HG02938 (cell line): ENCODE measurements at regions not wholly inside any gene's neighbourhood (a gene's known extent, or its start where the extent isn't known, plus 50 kb on each side); places are given as distances from the start of the nearest gene placed in this dataset.

Source experiments
- ATAC-seq: cut with Tn5 transposase; IDR thresholded peaks from one replicate; pipeline ENCODE4 v1.9.1; 2021; ENCODE audit warnings: mild to moderate bottlenecking, moderate library complexity; ENCODE audit not compliant: unreplicated experiment

DNA sequence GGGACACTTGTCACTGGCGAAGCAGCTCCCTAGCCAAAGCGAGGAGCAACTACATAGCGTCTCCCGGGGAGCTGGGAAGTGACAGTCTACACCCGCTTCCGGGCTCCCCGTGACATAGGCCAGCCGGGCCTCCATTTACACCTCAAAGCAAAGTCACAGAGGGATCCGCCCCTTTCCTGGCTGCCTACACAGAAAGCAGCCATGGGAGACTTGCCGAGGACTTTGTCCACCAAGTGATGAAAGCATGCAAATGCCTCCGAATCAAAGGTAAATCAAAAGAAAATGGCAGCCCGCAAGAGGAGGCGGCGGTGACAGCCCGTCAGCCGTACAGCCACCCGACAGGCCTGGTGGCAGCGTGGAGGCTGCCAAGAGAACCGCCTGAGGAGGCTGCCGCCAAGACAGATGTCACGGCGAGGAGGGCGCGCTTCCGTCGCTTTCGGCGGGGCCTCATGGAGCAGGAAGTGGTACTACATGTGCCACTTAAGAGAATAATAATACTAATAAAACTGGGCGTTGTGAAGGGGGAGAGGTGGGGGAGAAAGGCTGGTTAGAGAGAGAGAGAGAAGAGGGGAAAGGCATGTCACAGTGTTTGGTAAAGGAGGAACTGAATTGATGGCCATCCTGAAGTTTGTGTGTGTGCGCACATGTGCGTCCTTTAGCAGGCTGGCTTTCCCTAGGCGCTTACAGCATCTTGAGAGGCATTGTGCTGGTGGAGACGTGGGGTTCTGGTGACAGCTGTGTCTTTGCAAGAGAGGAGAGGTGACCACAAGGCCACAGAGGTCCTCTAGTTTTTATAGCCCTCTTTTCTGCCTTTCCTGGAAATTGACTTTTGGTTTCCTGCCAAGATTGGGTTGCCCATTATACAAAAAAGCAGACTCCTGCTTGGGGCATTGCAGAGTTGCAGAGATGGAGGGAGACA, 661.7 kb downstream of the VRK1 start:
- no peak for ATAC-seq

DNA sequence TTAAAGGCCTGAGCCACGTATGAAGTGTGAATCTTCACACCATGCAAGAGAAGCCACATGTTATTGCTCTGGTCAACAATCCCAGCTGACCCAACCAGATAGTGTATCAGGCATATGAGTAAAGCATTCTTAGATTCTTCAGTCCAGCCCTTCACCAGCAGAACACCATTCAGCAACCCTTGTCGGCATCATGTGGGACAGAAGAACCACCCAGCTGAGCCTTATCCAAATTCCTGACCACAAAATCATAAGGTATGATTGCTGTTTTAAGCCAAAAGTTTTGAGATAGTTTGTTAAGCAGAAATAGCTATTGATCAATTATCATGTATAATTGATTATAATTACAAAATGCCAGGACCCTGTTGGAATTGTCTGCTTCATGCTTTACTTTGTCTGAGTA, 664.9 kb downstream of the VRK1 start:
- no peak for ATAC-seq

DNA sequence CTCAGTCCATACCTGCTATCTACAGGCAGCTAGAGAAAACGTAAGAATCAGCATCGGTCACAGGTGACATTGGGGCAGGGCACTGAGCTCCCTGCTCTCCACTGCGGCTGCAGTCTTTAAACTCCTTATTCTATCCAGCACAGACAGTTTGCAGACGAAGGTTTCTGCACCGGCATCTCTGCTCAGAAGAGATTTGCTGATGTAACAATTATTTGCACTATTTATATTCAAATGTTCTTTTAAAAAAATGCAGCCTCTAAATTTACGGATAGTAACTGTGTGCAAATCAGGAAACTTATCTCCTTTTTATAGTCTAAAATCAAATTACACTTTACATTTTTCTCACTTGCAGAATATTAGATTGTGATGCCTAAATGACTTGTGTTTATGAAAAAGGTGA, 671.0 kb downstream of the VRK1 start:
- ATAC-seq, result no peak

DNA sequence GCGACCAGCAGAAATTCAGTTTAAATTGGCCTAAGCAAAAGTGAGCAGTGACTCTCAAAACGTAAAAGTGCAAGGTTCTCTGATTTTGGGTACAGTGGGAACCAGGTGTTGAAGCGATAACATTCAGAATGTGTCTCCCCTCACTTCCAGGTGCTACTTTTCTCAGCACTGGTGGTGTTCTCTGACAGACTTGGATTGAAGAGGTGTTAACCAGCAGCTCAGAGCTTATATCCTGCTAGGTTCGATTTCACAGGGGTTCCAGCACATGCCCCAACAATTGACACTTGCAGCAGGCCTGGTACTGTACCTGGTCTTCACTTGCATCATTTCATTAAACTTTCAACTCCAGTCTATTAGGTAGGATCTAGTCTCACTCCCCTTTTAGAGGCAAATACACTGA, 680.2 kb downstream of the VRK1 start:
- ATAC-seq, result no peak

DNA sequence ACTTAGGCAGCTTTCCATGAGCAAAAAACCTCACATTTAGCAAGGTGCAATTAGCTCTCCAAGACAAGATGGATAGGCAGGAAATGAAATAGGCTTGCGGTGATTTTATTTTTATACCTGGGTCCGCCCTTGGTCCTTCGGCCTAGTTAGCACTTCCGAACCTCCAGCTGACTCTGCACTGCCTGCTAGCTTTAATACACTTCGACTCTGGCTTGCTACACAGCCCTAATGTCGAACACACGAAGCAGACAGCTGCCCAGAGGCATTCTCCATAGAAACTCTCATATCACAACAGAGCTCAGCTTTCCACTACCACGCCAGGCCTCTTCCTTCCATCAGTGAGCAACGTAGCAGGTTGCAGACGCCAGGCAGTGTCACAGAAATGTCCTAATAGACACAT, 688.0 kb downstream of the VRK1 start:
- no peak for ATAC-seq

DNA sequence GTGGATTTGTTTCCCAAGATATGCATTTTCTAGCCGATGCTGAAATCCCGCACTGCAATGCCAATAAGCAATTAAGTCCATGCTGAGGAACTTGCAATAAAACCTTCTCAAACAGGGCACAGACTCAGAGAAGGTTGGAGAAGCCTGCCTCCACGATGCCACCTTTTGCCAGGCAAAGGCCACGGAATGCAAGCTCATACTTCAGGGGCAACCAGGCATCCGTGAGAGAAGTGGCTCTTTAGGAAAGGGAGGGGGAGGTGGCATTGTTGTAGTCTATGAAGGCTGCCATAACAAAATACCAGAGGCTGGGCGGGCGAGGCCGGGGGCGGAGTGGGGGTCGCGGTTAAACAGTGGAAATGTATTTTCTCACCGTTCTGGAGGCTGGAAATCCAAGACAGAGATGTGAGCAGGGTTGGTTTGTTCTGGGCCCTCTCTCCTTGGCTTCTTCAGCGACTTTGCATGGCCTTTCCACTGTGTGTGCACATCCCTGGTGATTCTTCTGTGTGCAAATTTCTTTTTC, 689.5 kb downstream of the VRK1 start:
- no peak for ATAC-seq

DNA sequence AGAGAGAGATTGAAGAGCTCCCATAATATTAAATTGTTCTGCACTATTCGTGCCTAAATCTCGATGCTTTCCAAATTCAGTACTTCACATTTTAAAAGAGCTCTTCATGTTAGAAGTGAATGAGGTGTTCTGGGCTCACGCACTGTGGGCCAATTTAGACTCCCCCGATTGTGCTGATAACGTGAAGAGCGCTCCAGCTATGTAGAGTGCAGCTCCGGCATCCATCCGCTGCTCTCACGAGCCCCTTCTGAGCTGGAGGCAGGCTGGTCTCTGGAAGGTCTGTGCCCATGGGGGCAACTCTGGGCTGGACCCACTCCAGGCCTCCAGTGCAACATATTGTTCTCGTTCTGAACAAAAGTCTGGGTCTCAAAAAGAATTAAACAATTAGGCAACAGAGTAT, 692.6 kb downstream of the VRK1 start:
- ATAC-seq, result no peak

DNA sequence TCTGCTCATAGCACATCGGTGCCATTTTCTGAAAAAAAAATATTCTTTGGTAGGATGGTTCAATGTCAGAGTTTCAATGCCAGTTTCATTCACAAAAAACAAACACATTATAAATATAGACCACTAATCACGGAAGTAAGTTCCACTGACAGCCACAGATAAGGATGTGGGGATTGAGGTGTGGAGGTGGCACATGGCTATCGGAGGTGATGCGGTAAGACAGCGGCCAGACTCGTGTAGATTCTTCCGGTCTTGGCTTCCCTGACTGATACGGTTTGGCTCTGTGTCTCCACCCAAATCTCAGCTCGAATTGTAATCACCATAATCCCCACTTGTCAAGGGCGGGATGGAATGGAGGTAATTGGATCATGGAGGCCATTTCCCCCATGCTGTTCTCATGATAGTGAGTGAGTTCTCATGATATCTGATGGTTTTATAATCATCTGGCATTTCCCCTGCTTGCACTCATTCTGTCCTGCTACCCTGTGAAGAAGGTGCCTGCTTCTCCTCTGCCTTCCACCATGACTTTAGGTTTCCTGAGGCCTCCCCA, 693.4 kb downstream of the VRK1 start:
- no peak for ATAC-seq

DNA sequence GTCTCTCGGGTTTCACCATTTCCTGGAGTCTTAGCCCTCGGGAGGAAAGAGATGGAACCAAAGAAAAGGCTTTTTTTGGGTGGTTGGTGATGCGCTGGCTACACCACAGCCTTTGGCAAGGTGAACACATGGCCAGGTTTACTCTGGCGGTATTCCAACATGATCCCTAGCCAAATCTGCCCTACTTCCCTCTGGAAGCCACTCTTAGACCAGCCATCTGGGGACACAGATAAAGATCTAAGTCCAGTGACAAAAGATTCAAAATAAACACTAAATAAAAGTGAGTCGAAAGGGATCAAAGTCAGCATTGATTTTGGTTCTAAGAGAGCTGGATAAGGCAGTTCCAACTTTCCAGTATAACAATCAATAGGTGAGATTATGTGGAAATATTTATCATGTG, 694.5 kb downstream of the VRK1 start:
- no peak for ATAC-seq

DNA sequence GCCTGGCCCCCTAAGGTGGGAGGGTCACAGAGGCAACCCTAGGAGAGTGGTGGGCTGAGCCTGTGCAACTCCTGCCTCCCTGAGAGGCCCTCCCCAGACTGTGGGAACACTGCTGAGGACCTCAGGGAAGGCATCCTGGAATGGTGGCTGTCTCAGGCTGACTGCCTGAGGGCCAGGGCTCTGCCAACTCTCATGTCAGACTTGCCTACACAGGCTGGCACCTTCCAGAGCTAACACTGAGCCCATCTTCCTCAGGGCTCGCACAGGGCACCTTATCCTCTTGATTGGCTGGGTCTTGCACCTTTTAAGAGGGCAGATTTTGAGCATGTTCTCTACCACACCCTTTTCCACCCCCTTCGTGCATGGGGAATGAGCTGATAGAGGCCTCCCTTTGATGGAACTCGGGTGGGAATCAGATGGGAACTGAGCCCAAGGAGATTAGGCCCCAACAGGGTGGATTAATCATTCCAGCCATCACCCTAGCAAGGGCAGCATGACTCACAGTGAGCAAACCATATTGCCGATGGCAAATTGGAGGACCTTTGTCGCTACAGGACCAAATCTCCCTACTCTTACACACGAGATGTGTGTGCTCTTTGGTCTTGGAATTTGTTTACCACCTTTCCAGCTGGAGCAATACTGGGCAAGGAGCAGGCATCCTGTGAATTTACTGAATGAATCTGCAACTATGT, 702.8 kb downstream of the VRK1 start:
- ATAC-seq, result no peak

DNA sequence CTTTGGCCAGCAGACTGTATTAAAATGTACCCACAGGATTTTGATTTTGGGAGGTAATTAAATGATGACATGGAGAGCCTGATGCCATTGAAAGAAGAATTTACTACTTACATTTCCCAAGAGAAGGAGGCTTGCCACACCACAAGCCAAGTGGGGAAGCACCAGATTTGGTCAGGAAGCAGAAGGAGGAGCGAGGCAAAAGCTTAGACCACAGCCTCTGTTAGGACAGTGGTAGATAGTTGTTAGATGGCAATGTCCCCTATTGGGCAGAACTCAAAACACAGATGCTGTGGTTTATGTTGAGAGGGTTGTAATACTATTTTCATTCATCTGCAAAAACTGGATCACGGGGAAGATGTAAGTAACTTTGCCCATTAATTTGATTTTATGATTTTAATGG, 709.4 kb downstream of the VRK1 start:
- no peak for ATAC-seq

DNA sequence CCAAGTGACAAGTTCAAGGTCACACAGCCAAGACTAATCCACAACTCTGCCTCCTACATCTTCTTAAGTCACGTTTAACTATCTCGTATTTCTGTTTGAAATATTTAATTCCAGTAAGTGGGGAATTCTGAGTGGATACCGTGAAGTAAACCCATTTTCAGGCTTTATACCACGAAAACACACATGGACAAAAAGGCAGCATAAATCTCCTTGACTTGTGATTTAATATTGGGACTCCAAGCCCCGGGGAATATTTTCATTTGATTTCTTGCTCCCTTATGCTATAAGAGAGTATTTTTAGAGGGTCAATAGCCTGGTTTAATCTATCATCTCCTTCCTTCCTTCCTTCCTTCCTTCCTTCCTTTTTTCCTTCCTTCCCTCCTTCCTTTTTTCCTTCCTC, 716.7 kb downstream of the VRK1 start:
- no peak for ATAC-seq

DNA sequence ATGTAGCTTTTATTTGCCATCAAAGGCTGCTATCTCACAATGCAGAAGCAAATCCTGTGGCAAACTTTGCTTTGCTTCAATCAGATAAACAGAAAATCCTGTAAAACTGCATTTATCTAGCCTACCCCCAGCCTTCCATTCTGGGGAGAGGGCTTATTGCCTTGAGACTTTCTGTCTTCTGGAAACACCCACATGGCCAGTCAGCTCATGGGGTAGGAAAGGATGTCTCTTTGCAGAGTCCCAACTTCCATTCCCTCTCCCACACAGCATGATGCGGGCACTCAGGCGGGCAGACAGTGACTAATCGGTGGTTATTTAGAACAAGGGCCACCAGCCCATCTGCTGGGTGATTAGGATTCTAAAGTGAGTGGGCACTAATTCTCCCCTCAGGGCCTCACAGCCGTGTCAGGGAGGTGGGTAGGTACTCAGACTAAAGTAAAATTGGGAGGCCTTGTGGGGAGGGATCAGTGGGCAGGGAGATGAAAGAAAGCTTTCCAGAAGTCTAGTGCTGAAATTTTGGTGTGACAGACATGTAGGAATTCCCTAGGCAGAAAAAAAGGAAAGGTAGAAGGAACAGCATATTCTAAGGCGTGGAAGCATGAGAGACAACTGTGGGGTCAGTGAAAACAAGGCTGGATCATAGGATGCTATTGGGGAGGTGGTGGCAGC, 720.5 kb downstream of the VRK1 start:
- ATAC-seq, result no peak

DNA sequence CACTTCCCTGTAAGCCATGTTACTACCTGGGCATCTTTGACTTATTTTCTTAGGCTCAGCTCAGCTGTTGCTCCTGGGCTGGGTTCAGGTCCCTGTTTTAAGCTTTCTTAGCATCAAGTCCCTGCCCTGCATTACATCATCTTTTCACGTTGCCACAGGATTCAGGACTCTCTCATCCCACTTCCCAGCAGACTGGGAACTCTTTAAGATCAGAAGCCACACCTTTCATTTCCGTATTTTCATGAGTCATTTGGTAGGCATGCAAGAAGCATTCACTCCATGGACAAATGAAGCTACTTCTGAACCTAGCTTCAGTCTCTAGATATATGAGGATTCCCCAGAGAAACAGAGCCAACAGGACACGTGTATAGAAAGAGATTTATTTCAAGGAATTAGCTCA, 726.8 kb downstream of the VRK1 start:
- ATAC-seq, result no peak

DNA sequence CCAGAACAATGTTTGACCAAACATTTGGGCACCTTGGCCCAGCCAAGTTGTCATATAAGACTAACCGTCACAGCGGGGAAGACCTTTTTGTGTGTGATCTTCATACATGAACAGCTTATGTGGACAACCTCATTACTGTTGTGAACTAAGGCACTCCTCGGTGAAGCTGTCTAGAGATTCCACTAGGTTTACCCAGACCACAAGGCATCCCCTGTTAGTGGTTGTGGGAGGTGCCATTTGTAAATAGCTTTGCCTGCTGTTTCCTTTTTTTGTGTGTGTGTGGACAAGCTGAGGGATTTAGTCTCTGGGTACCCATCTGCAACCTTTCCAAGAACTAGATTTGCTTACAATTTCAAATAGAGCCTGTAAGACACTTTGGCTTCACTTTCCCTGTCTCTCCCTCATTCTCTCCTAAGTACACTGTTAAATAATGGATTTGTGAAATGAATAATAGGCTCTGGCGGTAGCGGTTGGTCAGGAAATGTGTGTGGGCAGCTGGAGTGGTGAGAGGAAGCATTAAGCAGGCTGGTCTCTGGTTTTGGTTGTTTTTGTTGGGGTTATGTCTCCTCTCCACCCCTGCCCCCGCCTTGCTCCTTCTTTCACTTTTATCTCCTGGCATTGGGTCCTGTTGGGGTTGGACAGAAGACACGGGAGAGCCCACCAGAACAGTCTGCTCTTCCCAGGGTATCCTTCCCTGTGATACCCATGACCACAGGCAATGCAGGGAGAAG, 727.6 kb downstream of the VRK1 start:
- ATAC-seq, result no peak

DNA sequence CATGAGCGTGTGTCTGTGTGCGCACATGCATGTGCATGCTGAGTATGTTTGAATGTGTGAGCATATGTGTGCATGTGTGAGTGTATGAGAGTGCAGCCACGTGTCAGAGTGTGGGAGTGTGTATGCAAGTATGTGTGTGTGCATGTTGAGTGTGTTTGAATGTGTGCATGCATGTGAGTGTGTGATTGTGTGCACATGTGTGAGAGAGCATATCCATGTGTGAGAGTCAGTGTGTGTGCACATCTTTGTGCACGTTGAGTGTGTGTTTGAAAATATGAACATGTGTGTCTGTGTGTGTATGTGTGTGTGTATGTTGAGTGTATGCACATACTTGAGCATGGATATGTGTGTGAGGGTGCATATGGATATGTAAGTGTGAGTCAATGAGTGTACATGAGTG, 730.8 kb downstream of the VRK1 start:
- ATAC-seq, result no peak

DNA sequence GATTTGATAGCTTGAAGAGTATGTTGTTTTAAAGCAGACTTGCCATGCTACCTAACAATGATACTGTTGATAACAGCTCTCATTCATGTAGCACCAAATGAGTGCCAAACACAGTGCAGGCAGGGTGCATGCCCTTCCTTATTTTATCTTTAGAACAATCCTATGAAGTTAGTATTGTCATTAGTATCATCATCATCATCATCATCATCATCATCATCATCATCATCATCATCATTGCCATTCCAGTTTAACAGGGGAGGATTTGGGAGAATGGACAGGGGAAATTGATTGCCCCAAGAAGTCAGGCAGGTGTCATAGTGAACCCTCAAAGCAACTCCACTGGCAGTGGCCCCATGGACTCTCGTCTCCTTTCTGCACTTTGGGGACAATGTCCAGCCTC, 734.9 kb downstream of the VRK1 start:
- no peak for ATAC-seq

DNA sequence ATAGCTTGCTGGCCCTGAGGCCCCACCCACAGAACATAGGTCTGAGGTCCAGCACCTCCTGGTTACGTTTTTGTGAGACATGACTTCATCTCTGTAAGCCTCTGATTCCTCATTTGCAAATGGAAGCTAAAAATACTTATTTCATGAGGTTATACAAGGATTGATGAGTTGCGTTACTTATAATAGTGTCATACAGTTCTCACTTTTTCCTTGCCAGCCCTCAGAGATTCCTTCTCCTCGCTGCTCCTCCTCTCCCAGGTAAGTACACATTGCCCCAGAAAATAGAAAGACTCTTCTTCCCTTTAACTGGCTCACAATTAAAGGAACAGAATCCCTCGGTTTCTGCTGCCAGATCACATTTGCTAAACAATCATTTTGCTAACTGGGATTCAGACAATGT, 739.2 kb downstream of the VRK1 start:
- ATAC-seq, result no peak

DNA sequence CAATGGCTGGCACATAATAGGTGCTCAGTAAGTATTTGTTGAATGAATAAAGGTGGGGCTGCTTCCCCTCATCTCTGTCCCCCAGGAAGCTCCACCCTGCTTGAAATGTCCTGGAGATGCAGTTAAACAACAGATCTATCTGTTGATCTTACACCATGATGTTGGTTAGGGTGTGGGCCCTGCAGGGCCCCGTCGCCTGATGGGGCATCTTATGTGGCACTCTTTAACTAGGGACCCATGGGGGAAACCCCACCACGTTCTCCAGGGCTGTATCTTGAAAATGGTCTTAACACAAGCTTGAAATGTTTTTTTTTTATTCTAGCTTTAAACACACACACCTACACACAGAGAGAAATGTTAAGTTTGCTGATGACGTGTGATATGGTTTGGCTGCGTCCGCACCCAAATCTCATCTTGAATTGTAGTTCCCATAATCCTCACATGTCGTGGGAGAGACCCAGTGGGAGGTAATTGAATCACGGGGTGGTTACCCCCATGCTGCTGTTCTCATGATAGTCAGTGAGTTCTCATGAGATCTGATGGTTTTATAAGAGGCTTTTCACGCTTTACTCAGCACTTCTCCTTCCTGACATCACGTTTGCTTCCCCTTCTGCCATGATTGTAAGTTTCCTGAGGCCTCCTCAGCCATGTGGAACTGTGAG, 741.7 kb downstream of the VRK1 start:
- no peak for ATAC-seq

DNA sequence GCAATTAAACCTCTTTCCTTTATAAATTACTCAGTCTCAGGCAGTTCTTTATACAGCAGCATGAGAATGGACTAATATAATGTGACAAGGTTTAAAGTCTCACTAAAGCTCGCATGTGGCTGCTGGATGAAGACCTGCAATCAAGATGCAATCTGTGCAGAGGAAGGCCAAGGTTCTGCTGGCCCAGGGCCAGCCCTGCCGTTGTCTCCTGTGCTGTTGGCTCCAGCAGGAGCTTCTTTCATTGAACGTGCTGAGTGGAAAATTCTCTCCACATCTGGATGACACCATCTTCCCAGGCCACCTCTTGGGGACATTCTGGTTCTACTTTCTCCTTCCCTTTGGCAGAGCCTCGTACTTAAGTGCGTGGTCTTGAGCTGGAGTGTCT, 742.2 kb downstream of the VRK1 start:
- no peak for ATAC-seq
